SKM-1 treated with dmso at 0.1 percent for 144 hours (cell line): ENCODE measurements at regions not wholly inside any gene's neighbourhood (a gene's known extent, or its start where the extent isn't known, plus 50 kb on each side); places are given as distances from the start of the nearest gene placed in this dataset.

ENCODE experiments used
- DNase-seq: peaks from one replicate; lab custom pipeline; 2025; ENCODE audit not compliant: unreplicated experiment; lab: John Stamatoyannopoulos, UW

- no peak for DNase-seq
These were observed 945.7 kb downstream of the DSC3 start for GRCh38 chr18:30096796-30097195.

- DNase-seq, result no peak
These were observed 948.0 kb downstream of the DSC3 start for GRCh38 chr18:30094556-30094955.

- no peak for DNase-seq
These were observed 949.2 kb downstream of the DSC3 start for GRCh38 chr18:30093376-30093775.

GRCh38 chr18:30088238-30089015, 954.1 kb downstream of the DSC3 start:
- no peak for DNase-seq

GRCh38 chr18:30086351-30086750, 956.2 kb downstream of the DSC3 start:
- DNase-seq, result no peak

- peak; percentile 6 for DNase-seq
These were observed 961.4 kb downstream of the DSC3 start for GRCh38 chr18:30081122-30081521.

- DNase-seq, result no peak
These were observed 969.7 kb downstream of the DSC3 start for GRCh38 chr18:30072609-30073385.

GRCh38 chr18:30066288-30066687, 976.3 kb downstream of the DSC3 start:
- no peak for DNase-seq

GRCh38 chr18:30057398-30057797, 985.1 kb downstream of the DSC3 start:
- no peak for DNase-seq

- no peak for DNase-seq
These were observed 986.0 kb downstream of the DSC3 start for GRCh38 chr18:30056528-30056927.

GRCh38 chr18:30044496-30044895, 998.0 kb downstream of the DSC3 start:
- DNase-seq, result no peak

GRCh38 chr18:30039201-30039600, 1003.3 kb downstream of the DSC3 start:
- DNase-seq, result no peak

GRCh38 chr18:30034818-30035217, 1007.7 kb downstream of the DSC3 start:
- DNase-seq, result no peak

- no peak for DNase-seq
These were observed 1026.4 kb downstream of the DSC3 start for GRCh38 chr18:30016179-30016578.

GRCh38 chr18:30004965-30005364, 1037.6 kb downstream of the DSC3 start:
- DNase-seq, result no peak

GRCh38 chr18:29982218-29982617, 1060.3 kb downstream of the DSC3 start:
- no peak for DNase-seq

- DNase-seq, result no peak
These were observed 1062.7 kb downstream of the DSC3 start for GRCh38 chr18:29979881-29980280.

GRCh38 chr18:29969876-29970275, 1072.7 kb downstream of the DSC3 start:
- no peak for DNase-seq

- DNase-seq, result no peak
These were observed 1080.0 kb downstream of the DSC3 start for GRCh38 chr18:29962579-29962978.

GRCh38 chr18:29960539-29960938, 1082.0 kb downstream of the DSC3 start:
- no peak for DNase-seq

- no peak for DNase-seq
These were observed 1112.3 kb downstream of the DSC3 start for GRCh38 chr18:29930231-29930630.

GRCh38 chr18:29928081-29928480, 1114.5 kb downstream of the DSC3 start:
- no peak for DNase-seq
